Ovary (tissue), 7 donors: ENCODE measurements at regions not wholly inside any gene's neighbourhood (a gene's known extent, or its start where the extent isn't known, plus 50 kb on each side); places are given as distances from the start of the nearest gene placed in this dataset.

Experiments
- DNase-seq, 5 donors: peaks; one replicate each; pipeline ENCODE4 v3.0.0-alpha.2; 2019 to 2020
- H3K27ac ChIP-seq, 2 donors: fragments of 200-600 bp; one replicate each; pipeline versions ENCODE4 v1.5.1 to v1.8.0; 2019 to 2022
- H3K27me3 ChIP-seq: fragments of 200-600 bp; one replicate; pipeline ENCODE4 v1.8.0; 2022
- H3K36me3 ChIP-seq: fragments of 200-600 bp; sonication (generic); one replicate; pipeline ENCODE4 v1.5.1; 2019
- H3K4me1 ChIP-seq: one replicate; pipeline ENCODE4 v1.8.1; 2013; ENCODE audit warnings: mild to moderate bottlenecking, moderate library complexity; ENCODE audit not compliant: insufficient read depth
- H3K4me3 ChIP-seq: fragments of 200-600 bp; sonication (generic); one replicate; pipeline ENCODE4 v1.5.1; 2017
- H3K9me3 ChIP-seq, 2 donors: fragments of 200-600 bp in 1 of 2; sonication (generic) in 1 of 2; one replicate each; pipeline versions ENCODE4 v1.5.1 to v1.8.1; 2013 to 2019; ENCODE audit warnings: mild to moderate bottlenecking in 1 of 2, moderate library complexity in 1 of 2
- CTCF ChIP-seq, 3 donors: fragments of 450-650 bp in 2 of 3; fragments of 200-600 bp in 1 of 3; IDR thresholded peaks; one replicate each; pipeline versions ENCODE4 v1.5.1 to v1.8.0; 2016 to 2022; ENCODE audit warnings: antibody characterized with exemption in 3 of 3, mild to moderate bottlenecking in 1 of 3
- EP300 ChIP-seq: sonication (generic); formaldehyde crosslinking; IDR thresholded peaks from one replicate; pipeline ENCODE4 v1.6.1; 2017; ENCODE audit warnings: antibody characterized with exemption
- POLR2A ChIP-seq: fragments of 450-650 bp; IDR thresholded peaks from one replicate; pipeline ENCODE4 v1.6.1; 2017; ENCODE audit warnings: antibody characterized with exemption, mild to moderate bottlenecking, moderate library complexity
- whole genome bisulfite sequencing, 3 donors: extraction: QIAGEN DNeasy Blood & Tissue Kit in 1 of 3; methylation state at CpG; one replicate each; pipeline versions ENCODE4 v1.1.5 to v1.1.7; 2013 to 2017; 5-methylcytosine and 5-hydroxymethylcytosine counted together
- intact Hi-C, 4 donors: fragments of 100-400 bp; cut with DNase I; formaldehyde crosslinking; loops; one replicate each; pipeline versions ENCODE4 v1.11.0 to v1.15.1; 2022 to 2023
- donor health status: DM: no; HTN: no; CAD: no; lungs with moderate emphysema.
- donor health status: DM: no; HTN: no; CAD: no.
- donor health status: Bipolar disorder and iron deficiency.
- donor health status: DM: no; HTN: no; CAD: no.
- donor health status: DM: yes; HTN: yes; CAD: no.

GRCh38 chr6:74942130-74942529, 263.7 kb downstream of the COL12A1 start:
- Histone ChIP-seq H3K4me3 (no peak overlapping the region), H3K4me1 (no peaks in the 10 kb centered on the region), H3K27ac (no peak overlapping the region), H3K36me3 (no peaks in the 10 kb centered on the region), H3K9me3 (no peaks in the 10 kb centered on the region), H3K27me3 (no peaks in the 10 kb centered on the region)
- TF ChIP-seq EP300 (no peak), POLR2A (no peak), CTCF (IDR thresholded peaks at IDR 0.05) (no peak)
- intact Hi-C loops: no loop called here
- no peak for DNase-seq
- WGBS, 3 donors: 47 to 80% (median 57%) methylated on average over 3 of the region's 3 CpGs

DNA sequence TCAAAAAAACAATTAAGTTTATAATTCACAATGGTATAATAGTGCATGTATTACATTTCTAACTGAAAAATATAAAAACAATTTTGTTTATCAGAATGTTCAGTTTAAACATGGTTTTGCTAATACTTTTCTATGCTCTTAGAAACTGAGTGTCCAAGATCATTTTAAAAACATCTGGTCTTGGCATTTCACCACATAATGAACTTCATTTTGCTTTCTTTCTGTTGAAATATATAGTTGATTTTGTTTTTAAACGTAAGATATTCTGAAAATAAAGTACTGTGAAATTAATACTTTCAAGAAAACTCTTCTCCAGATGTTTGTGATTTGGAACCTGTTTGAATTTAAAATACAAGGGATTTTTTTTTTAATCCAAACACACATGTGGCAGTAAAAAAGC, 264.4 kb downstream of the COL12A1 start:
- Histone ChIP-seq H3K36me3 (no peaks in the 10 kb centered on the region), H3K27ac (no peak overlapping the region), H3K4me3 (no peak overlapping the region), H3K4me1 (no peaks in the 10 kb centered on the region), H3K27me3 (no peaks in the 10 kb centered on the region), H3K9me3 (no peaks in the 10 kb centered on the region)
- WGBS, 3 donors: 10 to 28% (median 19%) methylated on average over 1 of the region's 1 CpG
- no peak for DNase-seq
- intact Hi-C loops: no loop called here
- TF ChIP-seq POLR2A: no peak
- TF ChIP-seq CTCF (IDR thresholded peaks at IDR 0.05): no peak
- TF ChIP-seq EP300: no peak

DNA sequence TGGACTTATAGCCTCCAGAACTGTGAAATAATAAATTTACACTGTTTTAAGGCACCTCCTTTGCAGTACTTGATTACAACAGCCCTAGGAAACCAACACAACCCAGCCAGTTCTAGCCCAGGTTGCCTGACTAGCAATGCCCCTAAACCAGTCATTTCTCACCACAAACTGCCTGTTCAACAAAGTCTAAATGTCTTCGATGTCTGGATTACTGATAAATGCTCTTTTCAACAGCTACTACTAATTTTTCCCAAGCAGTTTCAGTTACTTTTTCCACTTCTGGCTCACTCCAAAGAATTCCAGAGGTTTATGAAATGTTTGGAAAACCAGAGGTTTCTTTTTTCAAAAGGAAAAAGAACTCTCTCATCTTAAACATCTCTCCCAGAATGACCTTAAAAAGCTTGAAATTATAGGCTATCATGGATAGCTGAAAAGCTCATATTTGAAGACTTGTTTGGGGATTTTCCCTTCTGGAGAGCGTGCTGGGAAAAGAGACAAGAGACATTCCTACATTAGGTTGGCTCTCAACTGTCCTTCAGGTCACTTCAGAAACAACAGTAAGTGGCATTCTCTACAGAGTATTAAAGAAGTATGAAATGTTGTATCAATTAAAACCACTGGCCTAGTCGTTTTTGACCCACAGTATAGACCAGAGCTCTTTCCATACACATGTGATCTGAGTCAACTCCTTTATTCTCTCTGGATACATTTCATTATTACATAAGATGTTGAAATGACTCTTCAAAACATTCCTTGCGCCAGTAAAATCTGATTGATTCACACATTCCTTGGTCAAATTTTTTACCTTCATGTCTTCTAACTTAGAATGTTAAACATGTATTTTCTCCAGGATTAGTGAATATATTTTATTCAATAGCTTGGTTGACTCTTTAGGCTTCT, 265.9 kb downstream of the COL12A1 start:
- H3K36me3 ChIP-seq: no peaks in the 10 kb centered on the region
- H3K4me3 ChIP-seq: no peak overlapping the region
- H3K27me3 ChIP-seq: no peaks in the 10 kb centered on the region
- H3K27ac ChIP-seq: no peak overlapping the region
- no peaks in the 10 kb centered on the region for H3K9me3 ChIP-seq
- TF ChIP-seq POLR2A: no peak
- no peak for TF ChIP-seq CTCF (IDR thresholded peaks at IDR 0.05)
- TF ChIP-seq EP300: no peak
- 58 to 73% (median 69%) methylated on average over 4 of the region's 4 CpGs for WGBS, 3 donors
- no peak for DNase-seq
- intact Hi-C loops: no loop called here
- H3K4me1 ChIP-seq: no peaks in the 10 kb centered on the region

DNA sequence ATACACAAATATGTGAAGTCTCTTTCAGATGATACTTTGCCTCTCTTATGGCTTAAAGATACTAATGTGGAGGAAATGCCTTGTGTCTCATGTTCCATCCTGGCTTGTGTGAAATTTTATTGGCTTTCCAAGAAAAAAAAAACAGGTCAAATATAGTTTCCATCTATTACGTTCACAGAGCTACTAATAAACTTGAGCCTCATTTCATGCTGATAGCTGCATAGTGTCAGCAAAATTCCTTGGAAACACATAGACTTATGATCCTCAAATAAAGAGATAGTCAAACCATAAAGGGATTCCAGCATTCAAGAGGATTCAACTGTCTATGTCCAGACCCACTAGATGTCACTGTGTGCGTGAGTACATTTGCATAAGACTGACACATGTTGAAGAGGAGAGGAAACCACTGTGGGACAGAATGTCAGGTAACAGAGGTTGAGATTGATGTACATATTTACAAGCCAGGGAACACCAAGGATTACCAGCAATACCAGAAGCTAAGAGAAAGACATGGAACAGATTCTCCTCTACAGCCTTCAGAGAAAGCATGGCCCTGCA, 266.6 kb downstream of the COL12A1 start:
- no peaks in the 10 kb centered on the region for H3K9me3 ChIP-seq
- intact Hi-C loops: no loop called here
- no peaks in the 10 kb centered on the region for H3K36me3 ChIP-seq
- no peak for DNase-seq
- no peak overlapping the region for H3K27ac ChIP-seq
- H3K4me3 ChIP-seq: no peak overlapping the region
- 69 to 85% (median 82%) methylated on average over 2 of the region's 2 CpGs for WGBS, 3 donors
- no peaks in the 10 kb centered on the region for H3K27me3 ChIP-seq
- TF ChIP-seq EP300 (no peak), POLR2A (no peak), CTCF (IDR thresholded peaks at IDR 0.05) (no peak)
- H3K4me1 ChIP-seq: no peaks in the 10 kb centered on the region
